ENCODE measurements at regions not wholly inside any gene's neighbourhood (a gene's known extent, or its start where the extent isn't known, plus 50 kb on each side); places are given as distances from the start of the nearest gene placed in this dataset.
"Not testable (repeated sequence)": the region's sequence is repeated elsewhere in the genome, so short reads cannot be mapped to it uniquely, and the experiment has no call there.

DNA sequence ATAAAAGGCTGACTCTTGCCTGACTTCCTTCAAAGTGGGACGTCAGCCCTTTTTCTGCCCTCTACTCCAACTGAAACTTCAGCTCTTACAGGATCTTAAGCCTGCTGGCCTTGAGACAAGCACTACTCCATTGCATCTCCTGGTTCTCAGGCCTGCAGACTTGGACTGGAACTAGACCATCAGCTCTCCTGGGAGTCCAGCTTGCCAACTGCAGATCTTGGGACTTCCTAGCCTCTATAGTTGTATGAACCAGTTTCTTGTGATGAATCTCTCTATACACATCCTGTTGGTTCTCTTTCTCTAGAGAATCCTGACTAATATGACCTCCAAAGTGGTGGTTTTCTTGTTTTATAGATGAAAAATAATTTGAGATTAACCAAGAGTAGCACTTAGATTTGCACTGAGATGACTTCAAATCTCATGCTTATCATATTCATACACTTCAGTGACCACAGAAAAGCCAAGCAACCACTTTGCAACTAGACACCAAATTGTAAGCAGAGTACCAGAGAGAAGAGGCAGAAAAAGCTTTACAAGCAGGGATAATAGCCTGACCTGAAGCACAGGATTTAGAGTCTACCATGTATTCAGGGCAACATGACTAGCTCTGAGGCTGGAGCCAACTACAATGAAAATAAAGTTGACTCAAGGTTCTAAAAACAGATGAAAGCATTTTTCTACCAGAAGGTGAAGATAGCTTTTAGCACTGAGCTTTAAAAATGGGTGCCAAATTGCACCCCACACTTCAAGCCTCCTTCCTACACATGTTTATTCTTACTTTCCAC is 661.3 kb upstream of the USP24 start:
- TF ChIP-seq CTCF (IDR thresholded peaks at IDR 0.05; ENCODE audit: low read depth, low read length, missing control alignments): no peak
- no peak overlapping the region for H3K4me3 ChIP-seq (ENCODE audit: low read depth, low read length)
- in situ Hi-C loops (cut with HindIII; ENCODE audit: low sequenced_read_pairs): no loop called here
- DNase-seq (ENCODE audit: low read depth): no peak

DNA sequence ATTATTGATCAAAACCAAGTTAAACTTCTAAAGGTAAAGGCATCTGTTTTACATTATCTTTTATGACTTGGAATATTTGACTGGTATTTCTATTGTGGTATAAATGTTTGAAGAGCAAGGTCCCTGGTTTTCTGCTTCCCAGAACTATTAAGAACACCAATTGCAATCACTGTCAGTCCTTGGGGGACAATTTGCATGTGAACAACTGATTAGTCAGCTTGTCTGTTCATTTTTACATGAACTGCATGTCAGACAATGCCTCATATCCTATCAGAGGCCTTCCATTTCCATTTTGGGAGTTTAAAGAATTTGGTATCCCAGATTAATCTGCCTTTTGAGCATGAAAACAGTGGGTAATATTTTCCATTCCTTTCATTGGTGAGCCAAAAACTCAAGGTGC is 654.9 kb upstream of the USP24 start:
- no peak for TF ChIP-seq CTCF (IDR thresholded peaks at IDR 0.05; ENCODE audit: low read depth, low read length, missing control alignments)
- in situ Hi-C loops (cut with HindIII; ENCODE audit: low sequenced_read_pairs): no loop called here

DNA sequence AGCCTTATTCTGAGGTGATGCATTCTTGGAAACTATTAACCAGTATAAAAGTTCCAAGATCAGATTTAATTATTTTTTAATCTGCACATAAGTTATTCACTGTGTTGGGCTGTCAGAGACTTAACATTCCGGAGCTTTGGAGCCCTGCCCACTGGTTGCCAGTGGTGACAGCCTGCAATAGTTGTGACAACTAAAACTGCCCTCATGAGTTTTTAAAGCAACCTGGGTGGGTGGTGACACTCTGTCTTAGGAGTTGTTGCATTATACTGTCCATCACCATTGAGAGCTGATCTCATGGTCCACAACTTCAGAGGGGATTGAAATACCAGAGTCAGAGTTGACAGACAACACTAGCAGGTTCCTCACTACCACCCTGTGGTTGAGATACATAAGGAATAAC is 653.9 kb upstream of the USP24 start:
- no peak for TF ChIP-seq CTCF (IDR thresholded peaks at IDR 0.05; ENCODE audit: low read depth, low read length, missing control alignments)
- no peak overlapping the region for H3K4me3 ChIP-seq (ENCODE audit: low read depth, low read length)
- in situ Hi-C loops (cut with HindIII; ENCODE audit: low sequenced_read_pairs): no loop called here
- no peak for DNase-seq (ENCODE audit: low read depth)

More for the DNA sequence above, 654.9 kb upstream of the USP24 start:
- no peak overlapping the region for H3K4me3 ChIP-seq (ENCODE audit: low read depth, low read length)
- DNase-seq (ENCODE audit: low read depth): no peak

- in situ Hi-C loops (cut with HindIII; ENCODE audit: low sequenced_read_pairs): no loop called here
- peak; percentile 34 for DNase-seq (ENCODE audit: low read depth)
- TF ChIP-seq CTCF (IDR thresholded peaks at IDR 0.05; ENCODE audit: low read depth, low read length, missing control alignments): no peak
- H3K4me3 ChIP-seq (ENCODE audit: low read depth, low read length): no peak overlapping the region
Measured at GRCh38 chr1:55868026-55868425, 652.9 kb upstream of the USP24 start.

DNA sequence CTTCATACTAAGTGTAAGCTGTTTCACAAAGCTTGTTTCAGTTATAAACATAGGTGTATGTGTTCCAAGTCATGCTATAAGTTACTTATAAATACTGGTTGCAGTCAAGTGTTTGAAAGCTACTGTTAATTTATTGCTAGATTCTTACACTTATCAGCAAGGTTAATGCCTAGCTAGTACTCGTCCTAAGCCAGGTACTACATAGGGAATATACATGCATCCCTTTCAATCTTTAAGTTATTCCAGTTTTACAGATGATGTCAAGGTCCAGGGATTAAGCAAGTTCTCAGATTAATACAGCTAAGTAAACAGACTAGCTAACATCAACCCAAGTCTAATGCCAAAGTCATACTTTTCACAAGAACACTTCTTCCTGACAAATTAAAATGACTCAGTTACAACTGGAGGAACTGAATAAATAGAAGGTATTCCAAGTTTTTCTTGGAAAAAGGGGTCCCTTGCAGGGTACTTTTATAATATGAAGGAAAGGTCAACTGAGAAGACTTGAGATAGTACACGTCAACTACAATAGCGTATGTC is 652.2 kb upstream of the USP24 start:
- no peak for TF ChIP-seq CTCF (IDR thresholded peaks at IDR 0.05; ENCODE audit: low read depth, low read length, missing control alignments)
- no peak overlapping the region for H3K4me3 ChIP-seq (ENCODE audit: low read depth, low read length)
- in situ Hi-C loops (cut with HindIII; ENCODE audit: low sequenced_read_pairs): no loop called here
- DNase-seq (ENCODE audit: low read depth): no peak

DNA sequence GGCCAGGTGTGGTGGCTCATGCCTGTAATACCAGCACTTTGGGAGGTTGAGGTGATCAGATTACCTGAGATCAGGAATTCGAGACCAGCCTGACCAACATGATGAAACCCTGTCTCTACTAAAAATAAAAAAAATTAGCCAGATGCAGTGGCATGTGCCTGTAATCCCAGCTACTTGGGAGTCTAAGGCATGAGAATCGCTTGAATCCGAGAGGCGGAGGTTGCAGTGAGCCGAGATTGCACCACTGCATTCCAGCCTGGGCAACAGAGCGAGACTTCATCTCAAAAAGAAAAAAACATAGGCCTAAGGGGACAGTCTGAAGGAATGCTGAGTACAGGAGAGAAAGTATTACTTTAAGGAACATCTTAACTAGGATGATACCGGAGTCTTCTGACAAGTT is 650.6 kb upstream of the USP24 start:
- in situ Hi-C loops (cut with HindIII; ENCODE audit: low sequenced_read_pairs); H3K4me3 ChIP-seq (ENCODE audit: low read depth, low read length); DNase-seq (ENCODE audit: low read depth): not testable (repeated sequence)

DNA sequence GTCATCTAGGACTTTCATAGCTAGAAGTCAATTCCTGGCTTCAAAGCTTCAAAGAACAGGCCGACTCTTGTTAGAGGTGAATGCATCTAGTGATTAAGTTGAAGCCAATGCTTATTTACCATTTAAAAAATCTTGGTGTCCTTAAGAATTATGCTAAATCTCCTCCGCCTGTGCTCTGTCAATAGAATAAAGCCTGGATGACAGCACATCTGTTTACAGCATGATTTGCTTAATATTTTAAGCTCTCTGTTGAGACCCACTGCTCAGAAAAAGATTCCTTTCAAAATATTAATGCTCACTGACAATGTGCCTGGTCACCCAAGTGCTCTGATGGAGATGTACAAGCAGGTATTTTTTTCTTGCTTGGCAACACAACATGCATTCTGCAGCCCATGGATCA is 649.1 kb upstream of the USP24 start:
- in situ Hi-C loops (cut with HindIII; ENCODE audit: low sequenced_read_pairs): no loop called here
- H3K4me3 ChIP-seq (ENCODE audit: low read depth, low read length): no peak overlapping the region
- DNase-seq (ENCODE audit: low read depth): no peak
- TF ChIP-seq CTCF (IDR thresholded peaks at IDR 0.05; ENCODE audit: low read depth, low read length, missing control alignments): no peak

All from astrocyte of the cerebellum (primary cell).